A549 (cell line): ENCODE measurements at regions not wholly inside any gene's neighbourhood (a gene's known extent, or its start where the extent isn't known, plus 50 kb on each side); places are given as distances from the start of the nearest gene placed in this dataset.

Experiments
- REST ChIP-seq: fragments of 200-600 bp; sonication (generic); IDR thresholded peaks from 2 replicates; pipeline ENCODE4 v1.6.1; 2016; ENCODE audit warnings: antibody characterized with exemption, mild to moderate bottlenecking, moderate library complexity
- ZNF302 ChIP-seq: fragments of 250-450 bp; sonication (Bioruptor Pico); IDR thresholded peaks from 2 replicates; pipeline ENCODE4 v1.9.0; 2021; ENCODE audit warnings: inconsistent platforms, mild to moderate bottlenecking, moderate library complexity
- TF ChIP-seq, protein P1 (sequence below): fragments of >200 bp; sonication (Bioruptor Twin); formaldehyde crosslinking; IDR thresholded peaks from 3 replicates; pipeline ENCODE4 v1.5.1; 2016

DNA sequence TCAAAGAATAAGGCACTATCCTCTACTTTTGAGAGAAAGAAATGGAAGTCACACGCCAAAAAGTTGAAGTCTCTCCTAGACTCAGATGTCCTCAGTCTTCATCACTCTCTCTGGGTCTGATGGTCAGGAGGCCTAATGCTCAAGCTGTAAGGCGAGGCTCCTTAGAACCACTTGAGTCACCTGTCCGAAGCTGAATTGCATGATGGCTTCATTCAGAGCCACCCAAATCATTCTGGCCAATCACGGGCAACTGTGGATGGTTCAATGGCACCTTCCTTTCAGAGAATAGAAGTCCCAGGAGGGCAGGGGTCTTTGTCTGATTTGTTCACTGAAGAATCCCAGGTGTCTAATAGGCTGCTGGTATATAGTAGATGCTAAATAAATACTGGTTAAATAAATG, 63.9 kb upstream of the SMOX start:
- TF ChIP-seq REST (no peak), ZNF302 (no peak)
- TF ChIP-seq, protein P1, sequence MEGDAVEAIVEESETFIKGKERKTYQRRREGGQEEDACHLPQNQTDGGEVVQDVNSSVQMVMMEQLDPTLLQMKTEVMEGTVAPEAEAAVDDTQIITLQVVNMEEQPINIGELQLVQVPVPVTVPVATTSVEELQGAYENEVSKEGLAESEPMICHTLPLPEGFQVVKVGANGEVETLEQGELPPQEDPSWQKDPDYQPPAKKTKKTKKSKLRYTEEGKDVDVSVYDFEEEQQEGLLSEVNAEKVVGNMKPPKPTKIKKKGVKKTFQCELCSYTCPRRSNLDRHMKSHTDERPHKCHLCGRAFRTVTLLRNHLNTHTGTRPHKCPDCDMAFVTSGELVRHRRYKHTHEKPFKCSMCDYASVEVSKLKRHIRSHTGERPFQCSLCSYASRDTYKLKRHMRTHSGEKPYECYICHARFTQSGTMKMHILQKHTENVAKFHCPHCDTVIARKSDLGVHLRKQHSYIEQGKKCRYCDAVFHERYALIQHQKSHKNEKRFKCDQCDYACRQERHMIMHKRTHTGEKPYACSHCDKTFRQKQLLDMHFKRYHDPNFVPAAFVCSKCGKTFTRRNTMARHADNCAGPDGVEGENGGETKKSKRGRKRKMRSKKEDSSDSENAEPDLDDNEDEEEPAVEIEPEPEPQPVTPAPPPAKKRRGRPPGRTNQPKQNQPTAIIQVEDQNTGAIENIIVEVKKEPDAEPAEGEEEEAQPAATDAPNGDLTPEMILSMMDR, result no peak
